B cell (primary cell): ENCODE measurements at regions not wholly inside any gene's neighbourhood (a gene's known extent, or its start where the extent isn't known, plus 50 kb on each side); places are given as distances from the start of the nearest gene placed in this dataset.

Source experiments
- ATAC-seq: fragments of 200-7000 bp; cut with Tn5 transposase; one replicate; pipeline ENCODE4 v1.10.0; 2021; ENCODE audit warnings: low read depth, mild to moderate bottlenecking, moderate number of reproducible peaks, moderate library complexity
- CTCF ChIA-PET: fragments of 350-600 bp; sonication (Branson Sonifier 250); formaldehyde crosslinking; loops from one replicate; lab custom pipeline; 2021; ENCODE audit warnings: antibody characterized with exemption, inconsistent platforms; lab: Charles Lee
- POLR2A ChIA-PET: fragments of 350-600 bp; sonication (Branson Sonifier 250); formaldehyde crosslinking; loops from one replicate; lab custom pipeline; 2021; ENCODE audit warnings: antibody characterized with exemption; lab: Charles Lee
- DNase-seq: peaks from one replicate; pipeline ENCODE4 v3.0.0; 2013
- H2AFZ ChIP-seq: 2 replicates; pipeline ENCODE4 v1.6.1; 2012; ENCODE audit warnings: mild to moderate bottlenecking, low read depth, low read length; ENCODE audit not compliant: insufficient read depth, poor library complexity, severe bottlenecking
- H3K27ac ChIP-seq, 2 donors: 1 replicate in 1 of 2; 2 replicates in 1 of 2; pipeline ENCODE4 v1.5.1; 2012 to 2013; ENCODE audit warnings: low read length in 2 of 2, mild to moderate bottlenecking in 2 of 2, moderate library complexity in 1 of 2
- H3K27me3 ChIP-seq, 4 experiments: fragments of 200-600 bp in 1 of 4; sonication (generic) in 1 of 4; replicated peaks in 1 of 4; 1 replicate in 2 of 4; 2 replicates in 2 of 4; pipeline versions ENCODE4 v1.6.1 to v1.7.0; 2013 to 2016; ENCODE audit warnings: low read length in 3 of 4, mild to moderate bottlenecking in 2 of 4, mixed read lengths in 1 of 4, moderate library complexity in 1 of 4; ENCODE audit not compliant: insufficient read depth in 4 of 4, control insufficient read depth in 3 of 4; ENCODE audit errors: control extremely low read depth in 1 of 4
- H3K36me3 ChIP-seq, 2 experiments: replicated peaks in 1 of 2; 1 replicate in 1 of 2; 2 replicates in 1 of 2; pipeline versions ENCODE4 v1.6.1 to v1.7.1; 2013; ENCODE audit warnings: low read length in 1 of 2; ENCODE audit not compliant: insufficient read depth in 2 of 2, control insufficient read depth in 1 of 2; ENCODE audit errors: control extremely low read depth in 1 of 2, extremely low read depth in 1 of 2
- H3K4me1 ChIP-seq, 2 donors: fragments of 200-600 bp in 1 of 2; sonication (generic) in 1 of 2; 1 replicate in 1 of 2; 2 replicates in 1 of 2; pipeline versions ENCODE4 v1.5.1 to v1.6.1; 2013 to 2017; ENCODE audit warnings: low read length in 2 of 2; ENCODE audit not compliant: control insufficient read depth in 2 of 2, insufficient read depth in 2 of 2
- H3K4me2 ChIP-seq: replicated peaks from 2 replicates; pipeline ENCODE3; 2012; ENCODE audit warnings: mild to moderate bottlenecking, low read depth, low read length; ENCODE audit not compliant: poor library complexity, severe bottlenecking
- H3K4me3 ChIP-seq, 5 experiments: fragments of 200-600 bp in 1 of 5; sonication (generic) in 1 of 5; 1 replicate in 3 of 5; 2 replicates in 2 of 5; pipeline versions ENCODE4 v1.5.1 to v1.7.0; 2011 to 2016; ENCODE audit warnings: low read length in 4 of 5, mild to moderate bottlenecking in 4 of 5, low read depth in 2 of 5, control low read depth in 1 of 5, moderate library complexity in 1 of 5; ENCODE audit not compliant: insufficient read depth in 1 of 5; ENCODE audit errors: control extremely low read depth in 1 of 5, extremely low read depth in 1 of 5
- H3K79me2 ChIP-seq: fragments of 200-600 bp; sonication (generic); one replicate; pipeline ENCODE4 v1.6.0; 2016; ENCODE audit warnings: low read length; ENCODE audit not compliant: control insufficient read depth, insufficient read depth
- H3K9ac ChIP-seq: fragments of 200-600 bp; sonication (generic); 2 replicates; pipeline ENCODE4 v1.6.1; 2017; ENCODE audit warnings: mild to moderate bottlenecking, low read length, moderate library complexity
- H3K9me3 ChIP-seq, 3 donors: one replicate each; pipeline versions ENCODE4 v1.6.1 to v1.7.1; 2013; ENCODE audit warnings: low read length in 2 of 3; ENCODE audit not compliant: control insufficient read depth in 2 of 3, insufficient read depth in 1 of 3; ENCODE audit errors: control extremely low read depth in 1 of 3
- H4K20me1 ChIP-seq: 2 replicates; pipeline ENCODE4 v1.6.0; 2012; ENCODE audit warnings: mild to moderate bottlenecking, low read length; ENCODE audit not compliant: insufficient read depth, control insufficient read depth, poor library complexity, severe bottlenecking
- H3K27ac Mint-ChIP-seq: one replicate; pipeline ENCODE4 v1.8.0; 2021; ENCODE audit warnings: mixed read lengths
- H3K27me3 Mint-ChIP-seq: one replicate; pipeline ENCODE4 v1.8.0; 2021; ENCODE audit warnings: mixed read lengths
- H3K4me1 Mint-ChIP-seq: one replicate; pipeline ENCODE4 v1.8.0; 2021; ENCODE audit warnings: mixed read lengths
- H3K4me3 Mint-ChIP-seq: one replicate; pipeline ENCODE4 v1.8.0; 2021; ENCODE audit warnings: mixed read lengths
- H3K9me3 Mint-ChIP-seq: one replicate; pipeline ENCODE4 v1.8.0; 2022; ENCODE audit warnings: mixed read lengths; ENCODE audit not compliant: insufficient read depth
- CTCF ChIP-seq: fragments of 200-600 bp; IDR thresholded peaks from one replicate; pipeline ENCODE4 v1.8.0; 2022; ENCODE audit warnings: antibody characterized with exemption, mild to moderate bottlenecking
- EZH2 ChIP-seq: IDR thresholded peaks from 2 replicates; pipeline ENCODE4 v1.6.1; 2012; ENCODE audit warnings: borderline replicate concordance, low read depth, mild to moderate bottlenecking, moderate library complexity, low read length; ENCODE audit not compliant: insufficient read depth, poor library complexity, severe bottlenecking
- WGBS: methylation state at CpG from one replicate; pipeline ENCODE4 v1.1.5; 2013; ENCODE audit warnings: missing lambda C conversion rate; ENCODE audit not compliant: insufficient coverage; 5-methylcytosine and 5-hydroxymethylcytosine counted together
- intact Hi-C: fragments of 100-400 bp; cut with micrococcal nuclease; formaldehyde crosslinking; loops from one replicate; pipeline ENCODE4 v1.10.0; 2022

GRCh38 chr12:94707036-94707435 is 56.7 kb upstream of the TMCC3 start:
- no peak overlapping the region for H3K27ac Mint-ChIP-seq

GRCh38 chr12:94706250-94706661 is 55.9 kb upstream of the TMCC3 start:
- Histone ChIP-seq H3K4me2 (no peak overlapping the region), H3K27me3 (no peaks in the 10 kb centered on the region), H3K79me2 (peaks cover 29% of the 10 kb centered on the region), H3K36me3 (peaks cover 0 to 3% of the 10 kb centered on the region in 2 experiments), H3K27ac (no peak overlapping the region), H2AFZ (no peak overlapping the region), H3K9me3 (no peaks in the 10 kb centered on the region), H3K4me3 (no peak overlapping the region), H3K4me1 (peaks cover 21 to 24% of the 10 kb centered on the region in 2 donors), H4K20me1 (peaks cover 22% of the 10 kb centered on the region), H3K9ac (no peak overlapping the region)
- no peaks in the 10 kb centered on the region for H3K27me3 Mint-ChIP-seq
- WGBS: no CpG with 5 or more reads among the region's 4 CpGs
- peaks cover 53% of the 10 kb centered on the region for H3K4me1 Mint-ChIP-seq
- TF ChIP-seq CTCF: no peak
- no peak for TF ChIP-seq EZH2
- H3K9me3 Mint-ChIP-seq: no peaks in the 10 kb centered on the region
- peak overlapping the region; percentile 48 for H3K4me3 Mint-ChIP-seq
- ChIA-PET POLR2A (no interaction called here), CTCF (interaction anchor here (0.6 to 1.6 kb wide), 7 partner anchors 8 to 1287 kb away, joined by 3 to 6 read pairs (median 4); partner anchors contain the start of gene NR2C1)
- intact Hi-C loops: loop anchor here (2.0 kb wide), 1 partner anchor 15 kb away; no protein-coding TSS in a partner anchor
- peak overlapping the region; percentile 33 for H3K27ac Mint-ChIP-seq
- DNase-seq (peak; percentile 57), ATAC-seq (peak; percentile 58)

More at GRCh38 chr12:94707036-94707435, 56.7 kb upstream of the TMCC3 start:
- H3K4me1 ChIP-seq: peaks cover 19 to 21% of the 10 kb centered on the region in 2 donors
- Mint-ChIP-seq H3K4me3 (no peak overlapping the region), H3K4me1 (peaks cover 46% of the 10 kb centered on the region), H3K9me3 (no peaks in the 10 kb centered on the region), H3K27me3 (no peaks in the 10 kb centered on the region)
- no peak overlapping the region for H3K9ac ChIP-seq
- no peak overlapping the region for H3K4me2 ChIP-seq
- 100% methylated on average over 1 of the region's 3 CpGs for WGBS
- no peak overlapping the region for H3K4me3 ChIP-seq
- H3K27me3 ChIP-seq: no peaks in the 10 kb centered on the region
- no peaks in the 10 kb centered on the region for H3K9me3 ChIP-seq
- ATAC-seq: no peak
- H3K36me3 ChIP-seq: peaks cover 0 to 3% of the 10 kb centered on the region in 2 experiments
- peaks cover 21% of the 10 kb centered on the region for H4K20me1 ChIP-seq
- CTCF ChIA-PET: interaction anchor here (0.6 to 5.0 kb wide), 6 partner anchors 9 to 1204 kb away, joined by 3 to 68 read pairs (median 4); no protein-coding TSS in a partner anchor
- intact Hi-C loops: loop anchor here (2.0 kb wide), 1 partner anchor 14 kb away; no protein-coding TSS in a partner anchor
- H3K27ac ChIP-seq: no peak overlapping the region
- POLR2A ChIA-PET: no interaction called here
- TF ChIP-seq EZH2 (no peak), CTCF (no peak)
- DNase-seq: no peak
- no peak overlapping the region for H2AFZ ChIP-seq
- H3K79me2 ChIP-seq: peaks cover 29% of the 10 kb centered on the region
